Renal cortical epithelial cell (primary cell): ENCODE measurements at regions not wholly inside any gene's neighbourhood (a gene's known extent, or its start where the extent isn't known, plus 50 kb on each side); places are given as distances from the start of the nearest gene placed in this dataset.

ENCODE experiments used
- DNase-seq: peaks from one replicate; pipeline ENCODE4 v3.0.0-alpha.2; 2011; ENCODE audit warnings: low read depth

DNA sequence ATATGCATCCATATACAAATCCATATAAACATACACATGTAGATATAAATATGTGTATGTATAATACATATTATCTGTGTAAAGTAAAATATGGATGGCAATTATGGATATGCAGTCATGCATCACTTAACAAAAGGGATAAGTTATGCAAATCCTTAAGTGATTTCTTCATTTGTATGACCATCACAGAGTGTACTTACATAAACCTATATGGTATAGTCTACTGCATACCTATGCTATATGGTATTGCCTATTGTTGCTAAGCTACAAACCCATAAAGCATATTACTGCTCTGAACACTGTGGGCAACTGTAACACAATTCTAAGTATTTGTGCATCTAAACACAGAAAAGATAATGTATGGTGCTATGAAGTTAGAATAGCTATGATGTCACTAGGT is 227.2 kb downstream of the SLC6A15 start:
- DNase-seq, result no peak

DNA sequence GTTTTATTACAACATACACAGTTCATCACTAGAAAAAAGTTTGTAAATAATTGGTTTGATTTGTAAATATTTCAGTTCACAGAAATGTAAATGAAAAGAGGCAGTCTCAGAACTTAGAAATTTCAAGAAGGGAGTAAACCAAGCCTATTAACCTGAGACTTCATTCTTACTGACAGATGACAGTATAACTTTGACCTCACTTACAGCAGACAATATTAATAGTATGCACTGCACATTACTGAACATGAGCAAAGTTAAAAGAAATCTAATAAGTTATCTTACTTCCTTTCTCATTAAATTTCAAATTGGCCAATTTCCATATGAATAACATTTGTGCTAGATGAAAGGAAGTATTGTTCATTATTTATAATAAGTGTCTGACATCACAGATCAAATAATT is 235.8 kb downstream of the SLC6A15 start:
- no peak for DNase-seq

- DNase-seq, result no peak
These were observed 250.8 kb downstream of the SLC6A15 start for GRCh38 chr12:84661786-84662185.

DNA sequence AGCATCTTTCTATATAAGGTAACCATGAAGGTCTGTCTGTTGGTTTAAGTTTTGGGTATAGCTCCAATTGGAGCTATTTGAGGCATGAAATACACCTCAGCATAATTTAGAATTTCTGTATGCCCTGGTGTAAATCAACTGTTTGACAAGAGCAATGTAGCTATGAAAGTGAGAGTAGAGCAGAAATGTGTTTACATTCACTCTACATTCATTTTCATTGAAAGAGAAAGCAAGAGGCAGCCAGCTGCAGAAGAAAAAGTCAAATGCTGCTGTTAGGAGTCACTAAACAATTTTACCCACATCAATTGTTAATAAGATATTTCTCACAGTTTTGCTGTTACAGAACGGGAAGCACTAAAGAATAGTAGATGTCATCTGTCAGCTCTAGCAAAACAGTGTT is 252.5 kb downstream of the SLC6A15 start:
- DNase-seq, result no peak

GRCh38 chr12:84658877-84659276 is 253.7 kb downstream of the SLC6A15 start:
- no peak for DNase-seq

GRCh38 chr12:84656705-84657104 is 255.9 kb downstream of the SLC6A15 start:
- DNase-seq, result no peak

GRCh38 chr12:84653482-84653881 is 259.1 kb downstream of the SLC6A15 start:
- DNase-seq, result no peak

DNA sequence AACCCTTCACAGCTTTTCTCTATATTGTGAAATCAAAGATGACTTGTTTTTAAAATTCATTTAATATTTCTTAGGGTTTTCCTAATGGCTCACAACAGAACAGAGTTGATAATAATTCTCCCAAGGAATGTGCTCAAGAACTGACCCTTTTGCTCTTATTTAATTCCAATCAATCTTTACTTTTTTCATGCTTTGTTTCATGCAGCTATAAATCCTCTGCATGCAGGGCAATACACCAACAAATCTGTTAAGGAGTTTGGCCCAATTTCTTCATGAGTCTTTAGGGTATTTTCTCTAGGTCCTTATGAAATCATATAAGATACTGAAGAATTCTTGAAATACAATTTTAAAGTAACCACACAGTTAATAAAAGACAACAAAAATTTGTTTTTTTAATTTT is 264.2 kb downstream of the SLC6A15 start:
- DNase-seq, result no peak

- no peak for DNase-seq
These were observed 267.7 kb downstream of the SLC6A15 start for GRCh38 chr12:84644908-84645307.

GRCh38 chr12:84643993-84644392 is 268.6 kb downstream of the SLC6A15 start:
- no peak for DNase-seq

DNA sequence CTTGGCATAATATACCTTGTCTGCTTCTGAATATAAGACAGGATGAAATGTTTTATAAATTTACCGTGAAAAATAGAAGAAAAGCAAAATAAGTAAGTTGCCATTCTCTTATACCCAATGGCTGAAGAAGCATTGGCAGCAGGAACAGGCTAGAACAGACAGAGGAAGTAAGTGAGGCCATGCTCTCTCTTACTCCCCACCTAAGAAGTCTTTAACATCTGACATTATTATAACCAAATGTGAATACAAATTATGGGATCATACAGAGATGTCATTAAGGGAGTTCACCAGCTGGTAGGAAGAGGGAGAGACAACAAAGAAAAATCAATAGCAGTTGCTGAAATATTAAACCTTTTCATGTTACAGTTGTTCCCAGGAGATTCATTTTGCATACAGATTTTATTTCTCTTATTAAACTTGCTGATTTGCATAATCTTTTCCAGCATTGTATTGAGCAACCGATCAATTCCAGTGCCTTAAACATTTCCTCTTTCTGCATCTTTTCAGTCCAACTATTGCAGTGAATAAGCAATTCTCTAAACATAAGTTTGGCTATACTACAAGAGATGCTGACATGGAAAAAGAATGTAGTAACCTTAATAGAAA is 270.6 kb downstream of the SLC6A15 start:
- DNase-seq, result no peak

DNA sequence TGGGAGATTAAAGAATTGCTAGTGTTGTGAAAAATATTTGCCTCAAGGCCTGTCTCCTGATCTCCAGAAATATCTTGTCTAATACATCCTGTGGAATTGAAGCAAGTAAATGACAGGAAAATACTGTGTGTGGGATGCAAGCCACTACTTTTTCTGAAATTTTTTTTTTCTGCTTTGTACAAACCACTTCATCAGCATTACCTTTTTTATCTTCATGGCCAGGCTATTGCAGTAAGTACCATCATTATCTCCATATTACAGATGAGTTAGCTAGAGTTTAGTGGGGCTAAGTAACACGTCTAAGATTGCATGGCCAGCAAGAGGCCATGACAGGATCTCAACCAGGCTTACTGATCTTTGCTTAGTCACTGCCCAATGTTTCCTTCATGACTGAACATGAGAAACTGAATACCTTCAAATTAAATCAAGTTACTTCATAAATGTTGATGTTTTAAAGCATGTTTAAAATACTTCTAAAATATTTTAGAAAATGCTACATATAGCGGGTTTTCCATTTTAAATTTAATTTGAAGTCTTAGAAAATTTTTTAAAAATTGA is 273.7 kb downstream of the SLC6A15 start:
- DNase-seq, result peak; percentile 7

- DNase-seq, result no peak
These were observed 274.7 kb downstream of the SLC6A15 start for GRCh38 chr12:84637926-84638325.

DNA sequence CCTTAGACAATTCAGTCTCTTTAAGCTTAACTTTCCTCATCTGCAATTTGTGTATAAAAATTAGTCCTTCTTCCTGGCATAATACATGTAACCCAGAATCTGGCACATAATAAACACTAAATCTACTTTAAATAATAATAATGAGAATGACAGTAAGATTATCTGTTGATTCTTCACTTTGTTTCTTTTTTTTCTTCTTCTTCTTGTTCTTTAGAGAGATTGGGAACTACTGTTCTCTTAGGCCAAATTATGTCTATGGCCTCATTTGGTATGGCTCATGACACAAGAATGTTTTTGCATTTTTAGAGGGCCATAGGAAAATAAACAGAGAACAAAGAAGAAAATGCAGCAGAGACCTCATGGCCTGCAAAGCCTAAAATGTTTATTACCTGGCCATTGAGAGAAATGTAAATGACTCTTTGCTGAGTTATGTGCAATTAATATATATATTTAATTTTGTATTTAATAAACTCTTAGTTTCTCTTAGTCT is 275.8 kb downstream of the SLC6A15 start:
- DNase-seq, result peak; percentile 55

DNA sequence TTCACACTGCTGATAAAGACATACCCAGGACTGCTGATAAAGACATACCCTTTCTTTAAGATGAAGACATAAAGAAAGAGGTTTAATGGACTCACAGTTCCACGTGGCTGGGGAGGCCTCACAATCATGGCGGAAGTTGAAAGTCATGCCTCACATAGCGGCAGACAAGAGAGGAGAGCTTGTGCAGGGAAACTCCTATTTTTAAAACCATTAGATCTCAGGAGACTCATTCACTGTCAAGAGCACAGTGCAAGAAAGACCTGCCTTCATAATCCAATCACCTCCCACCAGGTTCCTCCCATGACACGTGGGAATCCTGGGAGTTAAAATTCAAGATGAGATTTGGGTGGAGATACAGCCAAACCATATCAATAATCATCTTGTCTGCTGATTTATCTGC is 278.1 kb downstream of the SLC6A15 start:
- DNase-seq, result no peak

- peak; percentile 68 for DNase-seq
These were observed 280.0 kb downstream of the SLC6A15 start for GRCh38 chr12:84632556-84632955.

DNA sequence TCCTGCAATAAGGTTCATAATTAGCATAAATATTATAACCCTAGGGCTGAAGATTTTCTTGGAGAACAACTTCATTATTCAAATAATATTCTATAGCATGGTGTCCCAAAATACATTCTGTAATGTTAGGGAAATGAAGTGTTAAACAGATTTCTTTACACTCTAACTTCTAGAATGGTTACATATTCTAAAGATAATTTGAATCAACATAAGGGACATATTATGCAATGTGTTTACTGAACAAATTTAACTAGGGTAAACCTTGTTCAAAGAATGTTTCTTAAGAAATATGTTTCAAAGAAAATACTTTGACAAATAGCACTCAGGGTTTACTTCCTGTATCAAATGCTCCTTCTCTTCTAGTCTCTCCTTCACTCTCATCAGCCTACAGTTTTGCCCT is 281.6 kb downstream of the SLC6A15 start:
- no peak for DNase-seq

DNA sequence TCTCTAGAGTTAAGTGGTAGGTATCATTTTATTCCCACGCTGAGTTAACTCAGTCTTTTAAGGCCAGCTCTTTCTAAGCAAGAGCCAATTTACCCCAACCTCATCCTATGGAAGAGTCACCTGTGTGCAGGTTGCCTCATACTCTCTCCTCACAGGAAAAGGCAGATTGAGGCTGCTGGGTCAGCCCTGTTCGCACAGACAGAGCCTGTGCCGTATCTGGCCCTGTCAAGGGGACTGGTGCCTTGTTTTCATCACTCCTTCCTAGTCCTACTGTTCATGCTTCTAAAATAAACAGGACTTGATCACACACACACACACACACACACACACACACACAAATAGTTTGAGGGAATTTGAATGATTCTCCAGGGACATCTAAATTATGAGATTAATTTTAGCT is 285.0 kb downstream of the SLC6A15 start:
- no peak for DNase-seq

- no peak for DNase-seq
These were observed 288.0 kb downstream of the SLC6A15 start for GRCh38 chr12:84624601-84625000.

DNA sequence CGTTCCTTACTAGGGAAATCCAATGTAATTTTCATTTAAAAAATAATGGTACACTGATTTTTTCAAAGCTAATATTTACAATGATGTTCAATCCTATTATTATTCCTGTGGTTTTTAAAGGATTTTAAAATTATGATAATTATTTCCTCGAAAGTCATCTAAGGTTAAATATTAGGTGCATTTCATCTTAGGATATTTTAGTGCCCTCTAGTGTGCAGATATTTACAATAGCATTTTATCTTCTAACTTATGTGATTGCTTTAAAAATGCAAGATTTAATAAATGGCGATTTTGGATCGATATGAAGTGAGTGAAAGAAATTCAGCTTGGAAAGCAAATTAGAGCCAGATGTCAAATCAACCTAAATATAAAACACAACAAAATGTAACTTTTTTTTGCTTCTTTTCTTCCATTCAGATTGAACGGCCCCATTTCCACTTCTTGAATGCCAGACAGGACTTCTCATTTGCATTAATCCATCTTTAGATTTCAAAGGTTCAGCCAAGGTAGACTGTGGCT is 293.5 kb downstream of the SLC6A15 start:
- no peak for DNase-seq

GRCh38 chr12:84607170-84607819 is 305.3 kb downstream of the SLC6A15 start:
- DNase-seq, result no peak

DNA sequence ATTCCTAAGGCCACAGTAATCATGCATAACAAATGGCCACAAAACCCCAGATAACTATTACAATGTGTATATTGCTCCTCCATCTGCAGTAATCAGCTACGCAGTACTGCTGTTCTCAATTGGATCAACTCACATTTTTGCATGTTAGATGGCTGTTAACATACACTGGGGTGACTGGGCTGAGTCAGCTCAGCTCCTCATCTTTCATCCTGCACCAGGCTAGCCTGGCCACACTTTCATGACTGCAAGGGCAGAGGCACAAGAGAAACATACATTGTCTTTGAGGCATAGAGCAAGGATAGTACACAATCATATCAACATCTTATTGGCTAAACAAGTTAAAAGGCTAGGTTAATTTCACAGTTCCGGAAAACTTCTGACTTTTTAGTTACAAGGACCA is 306.6 kb downstream of the SLC6A15 start:
- DNase-seq, result no peak

DNA sequence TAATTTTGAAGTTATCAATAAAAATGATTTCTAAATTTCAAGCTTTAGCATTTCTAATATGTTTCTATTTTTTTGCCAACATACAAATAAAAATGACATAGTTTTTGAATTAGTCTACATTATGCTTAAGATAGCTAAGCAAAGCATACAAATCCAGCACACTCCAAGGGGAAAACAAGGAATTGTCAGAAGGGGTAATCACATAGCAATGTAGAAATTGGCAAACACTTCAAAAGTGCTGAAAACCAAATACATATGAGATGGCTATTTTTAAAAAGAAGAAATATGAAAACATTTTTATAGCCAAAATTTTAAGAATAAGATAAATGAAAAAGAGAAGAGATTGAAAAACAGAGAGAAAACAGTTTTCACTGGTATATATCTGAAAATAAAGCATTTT is 308.0 kb downstream of the SLC6A15 start:
- DNase-seq, result no peak
